K562 (cell line): ENCODE measurements at regions not wholly inside any gene's neighbourhood (a gene's known extent, or its start where the extent isn't known, plus 50 kb on each side); places are given as distances from the start of the nearest gene placed in this dataset.

Experiments used
- EZH2 ChIP-seq: IDR thresholded peaks from 2 replicates; pipeline ENCODE4 v1.6.1; 2012; ENCODE audit warnings: low read depth, mild to moderate bottlenecking, inconsistent platforms, low read length, borderline replicate concordance
- JUND ChIP-seq, 2 experiments: IDR thresholded peaks; 2 replicates in 1 of 2; 3 replicates in 1 of 2; pipeline ENCODE4 v1.6.1; 2011; ENCODE audit warnings: borderline replicate concordance in 2 of 2, low read depth in 2 of 2, low read length in 2 of 2, improper control_type of control experiment in 1 of 2, missing biosample characterization in 1 of 2, missing genetic modification characterization in 1 of 2, missing genetic modification reagents in 1 of 2
- MTA1 ChIP-seq: fragments of 450-650 bp; IDR thresholded peaks from 2 replicates; pipeline ENCODE4 v1.6.1; 2017; ENCODE audit warnings: borderline replicate concordance
- SMC3 ChIP-seq: conservative IDR thresholded peaks from 2 replicates; pipeline ENCODE4 v1.6.1; 2011; ENCODE audit warnings: low read depth, low read length, improper control_type of control experiment; ENCODE audit not compliant: insufficient read depth
- TGIF2 ChIP-seq: sonication (generic); formaldehyde crosslinking; IDR thresholded peaks from 2 replicates; pipeline ENCODE4 v1.8.1; 2022; ENCODE audit warnings: mild to moderate bottlenecking, missing genetic modification reagents, moderate library complexity
- TSC22D4 ChIP-seq: fragments of 450-650 bp; IDR thresholded peaks from 2 replicates; pipeline ENCODE4 v1.6.1; 2016; ENCODE audit warnings: missing genetic modification characterization, missing biosample characterization, control low read depth
- TF ChIP-seq, protein P1 (sequence below), 3 experiments: IDR thresholded peaks in 2 of 3; conservative IDR thresholded peaks in 1 of 3; 2 replicates each; pipeline ENCODE4 v1.5.1; 2011 to 2012; ENCODE audit warnings: low read length in 3 of 3, mild to moderate bottlenecking in 3 of 3, control low read depth in 2 of 3, improper control_type of control experiment in 1 of 3, inconsistent platforms in 1 of 3, low read depth in 1 of 3, mixed read lengths in 1 of 3, moderate library complexity in 1 of 3; ENCODE audit not compliant: insufficient read depth in 2 of 3
- TF ChIP-seq, protein P2 (sequence below): fragments of 250-450 bp; sonication (Bioruptor Pico); IDR thresholded peaks from 2 replicates; pipeline ENCODE4 v1.5.0; 2020; ENCODE audit warnings: mild to moderate bottlenecking, borderline replicate concordance

DNA sequence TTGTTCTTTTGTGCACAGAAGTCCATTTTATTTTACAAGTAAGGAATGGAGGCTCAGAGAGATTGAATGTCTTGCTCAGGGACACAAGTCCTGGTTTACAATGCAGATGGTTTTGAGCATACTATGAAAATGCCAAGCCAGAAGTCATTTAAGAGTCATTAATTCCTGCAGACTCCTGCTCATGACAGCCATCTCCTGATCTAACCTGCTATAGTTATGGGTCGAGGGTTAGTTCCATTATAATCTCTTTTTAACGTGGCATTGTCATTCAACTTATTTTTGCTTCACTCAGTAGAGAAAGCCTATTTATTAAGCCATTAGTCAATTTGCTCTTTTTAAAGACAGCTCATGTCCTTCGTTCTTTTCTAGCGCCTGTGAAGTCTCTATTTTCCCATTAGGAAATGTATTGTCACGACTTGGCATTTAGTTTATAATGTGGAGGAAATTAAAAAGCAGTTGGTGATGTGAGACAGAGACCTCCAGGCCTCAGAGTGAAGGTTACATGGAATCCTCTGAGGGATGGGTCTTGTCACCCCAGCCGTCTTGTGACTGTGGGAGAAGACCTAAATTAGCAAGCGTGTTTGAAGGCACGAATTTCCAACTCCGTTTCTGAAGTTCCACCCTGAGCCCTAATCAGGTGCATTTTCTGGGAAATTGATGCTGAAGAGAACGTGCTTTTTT, 84.1 kb downstream of the ACTBL2 start:
- TF ChIP-seq TSC22D4: no peak
- no peak for TF ChIP-seq SMC3
- TF ChIP-seq, protein P1, sequence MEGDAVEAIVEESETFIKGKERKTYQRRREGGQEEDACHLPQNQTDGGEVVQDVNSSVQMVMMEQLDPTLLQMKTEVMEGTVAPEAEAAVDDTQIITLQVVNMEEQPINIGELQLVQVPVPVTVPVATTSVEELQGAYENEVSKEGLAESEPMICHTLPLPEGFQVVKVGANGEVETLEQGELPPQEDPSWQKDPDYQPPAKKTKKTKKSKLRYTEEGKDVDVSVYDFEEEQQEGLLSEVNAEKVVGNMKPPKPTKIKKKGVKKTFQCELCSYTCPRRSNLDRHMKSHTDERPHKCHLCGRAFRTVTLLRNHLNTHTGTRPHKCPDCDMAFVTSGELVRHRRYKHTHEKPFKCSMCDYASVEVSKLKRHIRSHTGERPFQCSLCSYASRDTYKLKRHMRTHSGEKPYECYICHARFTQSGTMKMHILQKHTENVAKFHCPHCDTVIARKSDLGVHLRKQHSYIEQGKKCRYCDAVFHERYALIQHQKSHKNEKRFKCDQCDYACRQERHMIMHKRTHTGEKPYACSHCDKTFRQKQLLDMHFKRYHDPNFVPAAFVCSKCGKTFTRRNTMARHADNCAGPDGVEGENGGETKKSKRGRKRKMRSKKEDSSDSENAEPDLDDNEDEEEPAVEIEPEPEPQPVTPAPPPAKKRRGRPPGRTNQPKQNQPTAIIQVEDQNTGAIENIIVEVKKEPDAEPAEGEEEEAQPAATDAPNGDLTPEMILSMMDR (IDR thresholded peaks at IDR 0.05 in 2 of 3, conservative IDR thresholded peaks at IDR 0.05 in 1 of 3; ENCODE audit: insufficient read depth in 2 of 3, low read depth in 1 of 3, low read length in 3 of 3): no peak
- no peak for TF ChIP-seq EZH2
- no peak for TF ChIP-seq MTA1
- no peak for TF ChIP-seq JUND (IDR thresholded peaks at IDR 0.05; ENCODE audit: borderline replicate concordance, low read depth, low read length)
- no peak for TF ChIP-seq JUND (tag; IDR thresholded peaks at IDR 0.05; ENCODE audit: borderline replicate concordance, low read depth, low read length)
- TF ChIP-seq TGIF2 (CRISPR knock-in tag): no peak
- TF ChIP-seq, protein P2, sequence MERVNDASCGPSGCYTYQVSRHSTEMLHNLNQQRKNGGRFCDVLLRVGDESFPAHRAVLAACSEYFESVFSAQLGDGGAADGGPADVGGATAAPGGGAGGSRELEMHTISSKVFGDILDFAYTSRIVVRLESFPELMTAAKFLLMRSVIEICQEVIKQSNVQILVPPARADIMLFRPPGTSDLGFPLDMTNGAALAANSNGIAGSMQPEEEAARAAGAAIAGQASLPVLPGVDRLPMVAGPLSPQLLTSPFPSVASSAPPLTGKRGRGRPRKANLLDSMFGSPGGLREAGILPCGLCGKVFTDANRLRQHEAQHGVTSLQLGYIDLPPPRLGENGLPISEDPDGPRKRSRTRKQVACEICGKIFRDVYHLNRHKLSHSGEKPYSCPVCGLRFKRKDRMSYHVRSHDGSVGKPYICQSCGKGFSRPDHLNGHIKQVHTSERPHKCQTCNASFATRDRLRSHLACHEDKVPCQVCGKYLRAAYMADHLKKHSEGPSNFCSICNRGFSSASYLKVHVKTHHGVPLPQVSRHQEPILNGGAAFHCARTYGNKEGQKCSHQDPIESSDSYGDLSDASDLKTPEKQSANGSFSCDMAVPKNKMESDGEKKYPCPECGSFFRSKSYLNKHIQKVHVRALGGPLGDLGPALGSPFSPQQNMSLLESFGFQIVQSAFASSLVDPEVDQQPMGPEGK (CRISPR knock-in tag): no peak
